Umbilical cord (tissue), 1 donor: ENCODE measurements at regions not wholly inside any gene's neighbourhood (a gene's known extent, or its start where the extent isn't known, plus 50 kb on each side); places are given as distances from the start of the nearest gene placed in this dataset.

Experiments used
- DNase-seq: peaks from one replicate; pipeline ENCODE4 v3.0.0-alpha.2; 2015; ENCODE audit warnings: low spot score

GRCh38 chr20:17014756-17015366 lies 212.0 kb upstream of the PCSK2 start:
- no peak for DNase-seq

GRCh38 chr20:17017232-17017631 lies 209.6 kb upstream of the PCSK2 start:
- DNase-seq = no peak

- no peak for DNase-seq
Measured at GRCh38 chr20:17021481-17021880, 205.4 kb upstream of the PCSK2 start.

- no peak for DNase-seq
Measured at GRCh38 chr20:17023036-17023435, 203.8 kb upstream of the PCSK2 start.

GRCh38 chr20:17023806-17024205 lies 203.0 kb upstream of the PCSK2 start:
- DNase-seq = no peak

GRCh38 chr20:17024513-17025119 lies 202.2 kb upstream of the PCSK2 start:
- peak; percentile 1 for DNase-seq

GRCh38 chr20:17026346-17026745 lies 200.5 kb upstream of the PCSK2 start:
- no peak for DNase-seq

GRCh38 chr20:17029698-17030097 lies 197.1 kb upstream of the PCSK2 start:
- no peak for DNase-seq

GRCh38 chr20:17036541-17036940 lies 190.3 kb upstream of the PCSK2 start:
- DNase-seq = no peak

GRCh38 chr20:17042122-17042521 lies 184.7 kb upstream of the PCSK2 start:
- DNase-seq = no peak

- DNase-seq = no peak
Measured at GRCh38 chr20:17043323-17043722, 183.5 kb upstream of the PCSK2 start.

- DNase-seq = no peak
Measured at GRCh38 chr20:17044891-17045290, 181.9 kb upstream of the PCSK2 start.

GRCh38 chr20:17059465-17059864 lies 167.4 kb upstream of the PCSK2 start:
- no peak for DNase-seq

- no peak for DNase-seq
Measured at GRCh38 chr20:17061715-17062114, 165.1 kb upstream of the PCSK2 start.

- no peak for DNase-seq
Measured at GRCh38 chr20:17062712-17063111, 164.1 kb upstream of the PCSK2 start.

GRCh38 chr20:17066902-17067301 lies 159.9 kb upstream of the PCSK2 start:
- DNase-seq = no peak

GRCh38 chr20:17068084-17068711 lies 158.6 kb upstream of the PCSK2 start:
- DNase-seq = no peak

- no peak for DNase-seq
Measured at GRCh38 chr20:17077030-17077429, 149.8 kb upstream of the PCSK2 start.

- DNase-seq = no peak
Measured at GRCh38 chr20:17083738-17084137, 143.1 kb upstream of the PCSK2 start.

- no peak for DNase-seq
Measured at GRCh38 chr20:17084909-17085308, 141.9 kb upstream of the PCSK2 start.

- no peak for DNase-seq
Measured at GRCh38 chr20:17093782-17094181, 133.1 kb upstream of the PCSK2 start.

- no peak for DNase-seq
Measured at GRCh38 chr20:17097603-17098002, 129.2 kb upstream of the PCSK2 start.

- DNase-seq = no peak
Measured at GRCh38 chr20:17100506-17100905, 126.3 kb upstream of the PCSK2 start.
